Stimulated activated naive CD8-positive, alpha-beta T cell treated with anti-CD3 and anti-CD28 coated beads, Interleukin-15, amount 100 ng/mL, for 72 hours (primary cell): ENCODE measurements at regions not wholly inside any gene's neighbourhood (a gene's known extent, or its start where the extent isn't known, plus 50 kb on each side); places are given as distances from the start of the nearest gene placed in this dataset.

ENCODE experiments used
- ATAC-seq: fragments of 150-1000 bp; cut with Tn5 transposase; 2 replicates; pipeline ENCODE4 v1.10.0; 2021; ENCODE audit warnings: mild to moderate bottlenecking, moderate library complexity
- DNase-seq, 2 donors: peaks; one replicate each; pipeline ENCODE4 v3.0.0; 2021 to 2022
- H3K27ac Mint-ChIP-seq, 2 donors: one replicate each; pipeline ENCODE4 v1.8.0; 2022; ENCODE audit warnings: mild to moderate bottlenecking in 2 of 2, mixed read lengths in 2 of 2, moderate library complexity in 2 of 2
- H3K27me3 Mint-ChIP-seq: one replicate; pipeline ENCODE4 v1.8.0; 2022; ENCODE audit warnings: mixed read lengths
- H3K4me1 Mint-ChIP-seq: one replicate; pipeline ENCODE4 v1.8.0; 2022; ENCODE audit warnings: mild to moderate bottlenecking, mixed read lengths
- H3K4me3 Mint-ChIP-seq, 2 donors: one replicate each; pipeline ENCODE4 v1.8.0; 2022; ENCODE audit warnings: mild to moderate bottlenecking in 2 of 2, mixed read lengths in 2 of 2, moderate library complexity in 1 of 2
- H3K9me3 Mint-ChIP-seq, 2 donors: one replicate each; pipeline ENCODE4 v1.8.0; 2022; ENCODE audit warnings: mixed read lengths in 2 of 2

DNA sequence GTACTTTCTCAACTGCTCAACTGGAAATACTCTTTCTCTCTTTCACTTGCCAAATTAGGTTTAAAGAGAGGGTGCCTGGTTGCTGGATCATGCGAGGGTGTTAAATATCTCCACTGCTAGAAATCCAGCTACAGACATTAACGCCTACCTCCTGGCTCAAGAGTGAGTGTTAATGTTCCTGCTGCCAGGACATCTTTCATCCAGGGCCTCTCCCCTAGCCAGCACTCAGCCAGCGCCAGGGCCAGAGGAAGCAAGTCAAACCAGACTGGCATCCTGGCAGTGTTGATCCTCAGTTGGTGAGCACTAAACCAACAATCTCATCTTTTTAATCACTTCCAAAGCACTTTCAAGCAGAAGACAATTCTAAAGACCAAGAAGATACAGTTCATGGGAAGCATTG is 92.9 kb upstream of the BARHL2 start:
- Mint-ChIP-seq H3K4me3 (no peak overlapping the region), H3K27ac (no peak overlapping the region), H3K27me3 (peaks cover 12% of the 10 kb centered on the region), H3K4me1 (no peaks in the 10 kb centered on the region), H3K9me3 (no peaks in the 10 kb centered on the region)
- ATAC-seq (no peak), DNase-seq (no peak)

DNA sequence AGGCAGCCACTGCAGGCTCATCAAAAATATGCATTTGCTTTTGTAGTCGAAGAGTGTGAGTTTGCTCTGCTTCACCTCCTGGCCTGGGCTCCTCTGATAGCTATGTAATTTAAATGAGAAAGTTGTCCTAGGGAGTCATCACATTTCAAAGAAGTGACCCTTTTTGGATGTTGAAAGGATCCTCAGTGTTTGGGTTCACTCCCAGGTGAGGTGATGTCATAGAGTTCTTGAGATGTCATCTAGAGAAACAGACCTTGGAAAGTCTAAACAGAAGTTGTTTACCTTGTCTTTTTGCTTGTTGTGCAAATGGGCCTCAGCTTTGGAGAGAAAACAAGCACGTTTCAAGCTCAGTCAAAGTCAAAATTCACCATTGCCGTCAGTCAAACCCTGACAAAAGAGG is 92.0 kb upstream of the BARHL2 start:
- no peaks in the 10 kb centered on the region for H3K9me3 Mint-ChIP-seq
- peaks cover 10% of the 10 kb centered on the region for H3K27me3 Mint-ChIP-seq
- no peak overlapping the region for H3K4me3 Mint-ChIP-seq

DNA sequence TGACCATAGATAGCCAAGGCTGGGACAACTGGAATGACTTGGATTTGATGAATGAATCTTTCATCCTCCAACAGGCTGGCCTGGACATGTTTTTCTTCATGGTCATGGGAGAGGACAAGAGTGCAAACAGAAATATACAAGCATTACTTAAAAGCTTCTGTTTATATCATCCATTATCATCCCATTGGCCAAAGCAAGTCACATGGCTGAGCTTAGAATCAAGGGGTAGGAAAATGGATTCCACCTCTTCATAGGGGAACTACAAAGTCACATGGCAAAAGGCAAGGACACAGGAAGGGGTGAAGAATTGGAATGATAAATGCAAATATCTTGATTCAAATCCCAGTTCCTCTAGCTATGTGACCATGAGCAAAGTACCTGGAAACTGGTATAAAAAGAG is 90.2 kb upstream of the BARHL2 start:
- Mint-ChIP-seq H3K4me3 (no peak overlapping the region), H3K27ac (no peak overlapping the region)
- ATAC-seq, result no peak

More for the DNA sequence above, 92.0 kb upstream of the BARHL2 start:
- no peak for DNase-seq
- H3K27ac Mint-ChIP-seq, result no peak overlapping the region
- no peak for ATAC-seq
- H3K4me1 Mint-ChIP-seq, result no peaks in the 10 kb centered on the region

DNA sequence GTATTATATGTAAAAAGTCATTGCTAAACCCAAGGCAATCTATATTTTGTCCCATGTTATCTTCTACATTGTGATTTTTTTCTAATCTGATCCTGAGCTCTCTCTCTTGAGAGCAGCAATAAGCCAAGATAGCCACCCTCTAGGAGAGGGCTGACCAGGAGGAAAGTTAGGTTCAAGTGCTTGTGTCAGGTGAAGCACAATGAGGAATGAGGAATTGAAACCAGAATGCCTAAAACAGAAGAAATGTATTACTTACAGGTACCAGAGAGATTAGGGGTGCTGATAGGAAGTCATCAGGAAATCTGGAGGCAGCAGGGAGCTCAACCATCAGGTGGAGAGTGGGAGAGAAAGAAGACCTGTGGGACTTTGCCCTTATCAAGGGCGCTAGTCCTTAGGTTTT is 85.5 kb upstream of the BARHL2 start:
- H3K4me1 Mint-ChIP-seq, result no peaks in the 10 kb centered on the region

More for the DNA sequence above, 90.2 kb upstream of the BARHL2 start:
- H3K4me1 Mint-ChIP-seq, result no peaks in the 10 kb centered on the region
- H3K9me3 Mint-ChIP-seq, result peaks cover 0 to 4% of the 10 kb centered on the region in 2 donors
- H3K27me3 Mint-ChIP-seq, result peaks cover 16% of the 10 kb centered on the region
- DNase-seq, result no peak

DNA sequence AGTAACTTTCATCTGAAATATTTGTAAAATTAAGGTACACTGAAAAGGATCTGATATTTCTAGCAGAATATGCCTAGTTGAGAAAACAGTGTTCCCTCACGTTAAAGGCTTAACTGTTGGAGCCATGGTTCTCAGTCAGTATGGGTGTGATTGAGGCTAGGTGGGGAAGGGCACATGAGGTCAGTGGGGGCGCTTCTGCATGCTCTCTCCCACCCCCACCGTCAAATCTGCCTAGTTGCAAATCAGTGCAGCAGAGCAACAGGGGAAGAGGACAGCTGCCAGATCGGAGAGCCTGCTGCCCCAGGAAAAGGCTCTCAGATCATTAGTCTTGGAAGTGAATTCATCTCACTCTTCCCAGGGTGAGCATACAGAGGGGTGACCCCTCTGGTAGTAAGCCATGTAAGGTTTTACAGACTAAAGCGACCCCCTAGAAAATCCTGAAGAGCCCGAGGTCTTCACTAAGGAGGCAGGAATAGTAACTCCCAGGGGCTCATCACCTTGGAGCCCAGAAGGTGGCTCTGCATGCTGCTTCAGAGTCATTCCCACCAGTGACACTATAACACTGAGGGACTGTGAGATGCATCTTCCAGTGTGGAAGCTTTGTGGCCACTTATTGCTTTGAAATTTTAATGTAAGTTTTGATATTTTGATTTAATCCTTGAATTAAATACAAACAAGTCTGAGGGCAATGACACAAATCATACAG is 83.1 kb upstream of the BARHL2 start:
- Mint-ChIP-seq H3K27me3 (peaks cover 44% of the 10 kb centered on the region), H3K4me3 (no peak overlapping the region)

More for the DNA sequence above, 85.5 kb upstream of the BARHL2 start:
- H3K27me3 Mint-ChIP-seq, result peaks cover 31% of the 10 kb centered on the region
- peaks cover 0 to 4% of the 10 kb centered on the region in 2 donors for H3K9me3 Mint-ChIP-seq
- no peak overlapping the region for H3K27ac Mint-ChIP-seq
- ATAC-seq (no peak), DNase-seq (no peak)
- H3K4me3 Mint-ChIP-seq, result no peak overlapping the region

DNA sequence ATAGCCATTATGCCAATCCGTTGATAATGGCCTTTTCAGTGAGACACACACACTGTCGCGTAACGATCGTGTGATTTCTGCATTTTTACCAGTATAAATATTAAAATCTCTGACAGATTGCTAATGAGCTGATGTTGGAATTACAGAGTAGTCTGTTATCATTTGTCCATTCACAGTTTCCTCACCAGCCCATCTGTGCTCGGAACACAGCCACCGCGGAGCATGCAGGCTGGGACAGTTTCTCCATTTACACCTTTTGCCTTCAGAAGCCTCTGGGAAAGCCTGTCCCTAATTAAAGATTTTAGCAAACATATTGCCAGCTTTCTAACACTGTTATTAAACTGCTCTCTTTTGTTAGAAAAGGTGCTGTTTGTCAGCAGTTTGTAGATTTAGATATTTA is 82.2 kb upstream of the BARHL2 start:
- no peak overlapping the region for H3K27ac Mint-ChIP-seq
- DNase-seq, result no peak
- peaks cover 53% of the 10 kb centered on the region for H3K27me3 Mint-ChIP-seq
- no peak overlapping the region for H3K4me3 Mint-ChIP-seq
- peaks cover 7% of the 10 kb centered on the region for H3K4me1 Mint-ChIP-seq
- H3K9me3 Mint-ChIP-seq, result peaks cover 0 to 4% of the 10 kb centered on the region in 2 donors
- ATAC-seq, result no peak

More for the DNA sequence above, 83.1 kb upstream of the BARHL2 start:
- Mint-ChIP-seq H3K9me3 (peaks cover 0 to 4% of the 10 kb centered on the region in 2 donors), H3K27ac (no peak overlapping the region), H3K4me1 (no peaks in the 10 kb centered on the region)
- DNase-seq, result no peak
- no peak for ATAC-seq

DNA sequence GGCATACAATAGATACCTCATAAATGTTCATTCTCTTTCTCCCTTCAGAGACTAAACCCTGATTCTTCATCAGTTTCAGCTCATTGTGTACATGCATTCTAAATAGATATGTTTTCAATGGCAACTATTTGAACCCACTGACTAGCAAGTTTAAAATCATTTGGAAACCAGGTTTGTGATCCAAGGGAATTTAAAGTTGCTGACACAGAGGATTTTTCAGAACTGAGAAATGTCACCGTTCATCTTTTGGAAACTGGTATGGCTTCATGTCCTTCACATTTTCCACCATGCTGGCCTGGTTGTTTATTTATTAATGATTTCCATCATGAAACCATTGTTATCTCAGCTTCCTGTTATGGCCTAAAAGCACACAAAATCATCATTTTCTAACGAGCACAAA is 81.8 kb upstream of the BARHL2 start:
- DNase-seq (no peak), ATAC-seq (no peak)
- Mint-ChIP-seq H3K27ac (no peak overlapping the region), H3K27me3 (peaks cover 57% of the 10 kb centered on the region), H3K9me3 (peaks cover 0 to 4% of the 10 kb centered on the region in 2 donors), H3K4me1 (peaks cover 7% of the 10 kb centered on the region), H3K4me3 (no peak overlapping the region)

DNA sequence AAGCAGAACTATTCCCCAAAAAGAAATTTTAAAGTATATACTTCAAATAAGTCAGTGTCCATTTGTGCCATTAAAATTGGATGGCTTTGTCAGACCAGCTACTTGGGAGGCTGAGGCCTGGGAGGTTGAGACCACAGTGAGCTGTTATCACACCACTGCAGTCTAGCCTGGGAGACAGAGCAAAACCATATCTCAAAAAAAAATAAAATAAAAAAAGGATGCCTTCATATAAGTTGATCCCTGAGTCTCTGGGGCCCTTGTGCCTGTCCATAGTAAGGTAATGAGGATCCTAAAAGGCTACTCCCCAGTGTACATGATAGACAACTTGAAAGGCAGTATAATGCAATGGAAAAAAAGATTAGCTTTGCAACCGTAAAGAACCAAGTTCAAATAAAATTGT is 81.2 kb upstream of the BARHL2 start:
- Mint-ChIP-seq H3K27ac (no peak overlapping the region), H3K4me1 (peaks cover 7% of the 10 kb centered on the region), H3K4me3 (no peak overlapping the region), H3K9me3 (peaks cover 0 to 4% of the 10 kb centered on the region in 2 donors), H3K27me3 (peaks cover 62% of the 10 kb centered on the region)
- ATAC-seq (no peak), DNase-seq (no peak)

DNA sequence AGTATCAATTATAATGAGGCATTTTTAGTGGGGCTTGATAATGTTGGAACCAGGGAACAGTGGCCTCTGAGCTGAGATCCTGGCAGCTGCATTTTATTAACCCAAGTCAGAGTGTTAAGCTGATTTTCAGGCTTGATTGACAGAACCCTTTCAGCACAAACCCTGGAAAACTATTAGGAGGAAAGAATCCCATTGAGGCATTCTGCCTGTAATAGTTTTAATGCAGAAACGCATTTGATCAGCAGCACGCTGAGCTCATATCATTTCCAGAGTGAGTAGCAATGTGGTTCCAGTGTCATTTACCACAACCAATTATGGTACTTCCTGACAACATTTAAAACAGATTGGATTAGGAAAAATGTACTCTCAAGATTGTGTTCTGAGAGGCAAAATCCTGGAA is 78.3 kb upstream of the BARHL2 start:
- Mint-ChIP-seq H3K4me1 (peaks cover 7% of the 10 kb centered on the region), H3K27ac (no peak overlapping the region), H3K4me3 (no peak overlapping the region), H3K27me3 (peaks cover 48% of the 10 kb centered on the region), H3K9me3 (no peaks in the 10 kb centered on the region)
- DNase-seq (no peak), ATAC-seq (no peak)

DNA sequence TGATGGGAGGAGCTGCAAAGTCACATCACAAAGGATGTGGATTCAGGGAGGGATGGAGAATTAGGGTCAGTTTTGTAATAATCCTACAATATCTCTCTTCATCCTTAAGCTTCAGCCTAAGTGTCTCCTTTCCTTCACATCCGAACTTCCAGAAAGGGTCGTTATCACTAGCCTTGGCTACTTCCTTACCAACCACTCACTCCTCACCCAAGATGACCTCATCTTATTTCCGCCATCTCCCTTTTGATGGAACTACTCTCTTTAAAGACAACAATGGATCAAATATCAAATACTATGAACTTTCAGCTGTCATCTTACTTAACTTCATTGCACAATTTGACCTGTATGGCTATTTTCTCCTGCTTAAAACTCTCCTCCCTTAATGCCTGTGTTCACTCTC is 69.6 kb upstream of the BARHL2 start:
- Mint-ChIP-seq H3K4me3 (no peak overlapping the region), H3K27ac (no peak overlapping the region), H3K9me3 (peaks cover 5 to 7% of the 10 kb centered on the region in 2 donors), H3K4me1 (no peaks in the 10 kb centered on the region), H3K27me3 (peaks cover 16% of the 10 kb centered on the region)
- ATAC-seq, result no peak
- DNase-seq, result no peak

DNA sequence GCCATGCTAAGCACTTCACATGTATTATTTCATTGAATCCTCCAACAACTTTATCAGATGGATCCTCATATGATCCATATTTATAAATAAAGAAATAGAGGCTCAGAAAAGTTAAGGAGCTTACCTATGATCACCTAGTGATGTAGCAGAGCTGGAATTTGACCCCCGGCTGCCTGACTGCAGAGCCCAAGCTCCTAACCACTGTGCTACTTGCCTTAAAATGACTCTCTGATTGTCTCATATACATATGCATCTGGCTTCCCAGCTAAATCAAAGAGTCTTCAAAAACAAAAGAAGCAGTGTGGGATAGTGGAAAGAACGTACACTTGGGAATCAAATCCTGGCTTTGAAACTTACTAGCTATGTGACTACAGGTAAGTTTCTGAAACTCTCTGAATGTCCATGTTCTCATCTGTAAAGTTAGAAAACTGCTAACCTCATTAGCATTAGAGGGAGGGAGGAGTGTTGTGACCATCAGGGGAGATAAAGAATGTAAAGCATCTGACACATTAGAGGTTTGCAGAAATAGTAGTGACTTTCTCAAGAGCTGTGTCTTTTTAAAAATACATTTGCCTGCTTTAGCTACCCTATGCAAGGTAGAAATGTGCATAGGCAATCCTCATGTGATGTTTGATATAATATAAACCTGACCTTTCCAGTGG is 67.2 kb upstream of the BARHL2 start:
- DNase-seq (no peak), ATAC-seq (no peak)
- H3K4me3 Mint-ChIP-seq, result no peak overlapping the region
- H3K27me3 Mint-ChIP-seq, result no peaks in the 10 kb centered on the region
- H3K9me3 Mint-ChIP-seq, result no peaks in the 10 kb centered on the region
- H3K4me1 Mint-ChIP-seq, result no peaks in the 10 kb centered on the region
- H3K27ac Mint-ChIP-seq, result no peak overlapping the region

DNA sequence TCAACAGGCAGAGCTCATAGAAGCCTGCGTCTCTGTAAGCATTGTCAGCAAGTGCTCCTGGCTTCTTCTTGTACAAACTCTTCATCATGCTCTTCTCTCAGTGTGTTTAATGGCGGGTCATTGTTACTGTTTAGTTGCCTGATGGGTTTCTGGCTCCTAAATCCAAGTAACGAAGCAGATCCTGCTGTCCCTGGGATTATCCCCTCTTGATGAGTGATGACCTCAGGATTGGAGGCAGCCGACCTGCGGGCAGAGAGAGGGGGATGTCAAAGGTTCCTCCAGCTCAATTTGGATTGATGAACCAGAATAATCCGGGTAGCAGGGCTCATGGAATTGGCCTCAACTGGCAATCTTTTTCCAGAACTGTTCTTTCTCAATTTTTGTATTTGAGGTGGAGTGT is 66.1 kb upstream of the BARHL2 start:
- no peak overlapping the region for H3K4me3 Mint-ChIP-seq
- H3K27ac Mint-ChIP-seq, result no peak overlapping the region
- DNase-seq, result no peak
- peaks cover 6% of the 10 kb centered on the region for H3K27me3 Mint-ChIP-seq
- H3K4me1 Mint-ChIP-seq, result no peaks in the 10 kb centered on the region
- ATAC-seq, result no peak
- H3K9me3 Mint-ChIP-seq, result no peaks in the 10 kb centered on the region

DNA sequence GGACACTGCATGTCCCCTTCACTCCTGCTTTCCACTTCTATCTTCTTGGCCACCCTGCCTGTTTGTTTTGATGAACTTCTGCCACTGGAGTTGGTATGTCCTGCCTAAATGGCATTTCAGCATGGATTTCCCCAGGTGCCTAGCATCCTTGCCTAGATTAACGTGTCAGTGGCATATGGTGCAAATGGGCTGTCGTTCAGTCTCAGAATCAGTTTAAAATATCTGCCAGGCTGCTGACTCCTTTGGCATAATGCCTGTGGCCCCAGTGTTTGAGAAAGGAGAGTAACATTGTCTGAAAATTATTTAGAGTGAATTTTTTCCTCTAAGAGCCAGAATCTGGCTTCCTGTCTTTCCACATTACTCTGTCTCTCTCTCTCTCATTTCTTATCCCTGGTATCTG is 64.9 kb upstream of the BARHL2 start:
- ATAC-seq, result no peak
- no peaks in the 10 kb centered on the region for H3K9me3 Mint-ChIP-seq
- no peak overlapping the region for H3K4me3 Mint-ChIP-seq

DNA sequence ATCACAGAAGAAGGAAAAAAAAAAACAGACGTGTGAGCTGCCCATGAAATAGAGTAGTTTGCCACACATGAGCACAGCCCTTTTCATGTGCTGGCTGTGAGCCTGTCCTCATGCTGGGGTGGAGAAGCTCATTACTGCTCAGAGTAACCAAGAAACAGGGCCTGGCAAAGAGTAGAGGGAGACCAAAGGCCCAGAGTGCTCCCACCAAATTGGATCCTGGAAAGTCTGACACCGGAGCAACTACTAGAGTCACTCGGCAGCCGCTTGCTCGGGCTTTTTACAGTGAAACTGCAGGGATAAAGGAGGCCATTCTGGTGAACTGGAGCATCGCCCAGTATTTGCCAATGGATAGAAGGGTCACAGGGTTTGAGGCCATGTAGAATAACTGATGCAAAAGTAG is 64.4 kb upstream of the BARHL2 start:
- H3K9me3 Mint-ChIP-seq, result no peaks in the 10 kb centered on the region
- no peaks in the 10 kb centered on the region for H3K4me1 Mint-ChIP-seq
- H3K27me3 Mint-ChIP-seq, result peaks cover 9% of the 10 kb centered on the region
- ATAC-seq (no peak), DNase-seq (no peak)
- H3K4me3 Mint-ChIP-seq, result no peak overlapping the region
- H3K27ac Mint-ChIP-seq, result no peak overlapping the region

More for the DNA sequence above, 64.9 kb upstream of the BARHL2 start:
- Mint-ChIP-seq H3K27me3 (peaks cover 9% of the 10 kb centered on the region), H3K27ac (no peak overlapping the region), H3K4me1 (no peaks in the 10 kb centered on the region)
- DNase-seq, result no peak

DNA sequence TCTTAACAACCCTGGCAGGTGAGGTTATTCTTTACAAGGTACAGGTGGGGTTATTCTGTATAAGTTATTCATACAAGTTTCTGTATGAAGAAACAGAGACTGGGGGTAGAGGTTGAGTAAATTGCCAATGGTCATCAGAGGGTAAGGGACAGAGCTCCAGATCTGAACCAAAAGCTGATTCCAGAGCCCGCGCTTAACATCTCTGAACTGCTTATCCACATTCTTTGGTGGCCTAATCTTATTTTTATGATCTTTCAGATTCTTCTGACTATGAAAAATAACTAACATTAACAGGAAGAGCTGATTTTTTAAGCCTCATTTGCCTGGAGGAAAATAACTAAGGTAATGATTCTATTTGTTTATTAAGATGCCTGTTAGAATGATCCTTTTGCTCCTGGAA is 63.9 kb upstream of the BARHL2 start:
- Mint-ChIP-seq H3K4me3 (no peak overlapping the region), H3K27me3 (peaks cover 9% of the 10 kb centered on the region), H3K4me1 (no peaks in the 10 kb centered on the region), H3K27ac (no peak overlapping the region), H3K9me3 (no peaks in the 10 kb centered on the region)
- no peak for DNase-seq
- ATAC-seq, result no peak

DNA sequence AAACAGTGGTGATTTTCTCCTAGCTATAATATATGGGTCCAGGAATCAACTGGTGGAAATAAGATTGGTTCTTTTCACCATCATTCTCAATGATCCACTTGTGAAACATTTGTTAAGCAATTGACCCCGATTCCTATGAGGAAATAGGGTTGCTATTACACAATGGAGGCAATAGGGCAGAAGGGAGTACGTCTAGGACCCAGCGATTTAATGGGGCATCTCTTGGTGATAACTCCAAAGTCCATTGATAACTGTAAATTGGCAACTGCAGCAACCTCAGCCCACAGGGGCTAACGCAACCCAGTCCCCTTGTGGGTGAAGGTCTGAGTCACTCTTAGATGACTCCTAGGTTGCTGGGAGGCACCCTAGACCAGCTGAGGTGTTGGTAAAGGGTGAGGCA is 62.5 kb upstream of the BARHL2 start:
- no peak overlapping the region for H3K27ac Mint-ChIP-seq
- DNase-seq, result no peak
- no peak for ATAC-seq
- H3K27me3 Mint-ChIP-seq, result peaks cover 9% of the 10 kb centered on the region
- H3K4me3 Mint-ChIP-seq, result no peak overlapping the region
- H3K9me3 Mint-ChIP-seq, result no peaks in the 10 kb centered on the region
- H3K4me1 Mint-ChIP-seq, result no peaks in the 10 kb centered on the region
